ENCODE measurements at regions not wholly inside any gene's neighbourhood (a gene's known extent, or its start where the extent isn't known, plus 50 kb on each side); places are given as distances from the start of the nearest gene placed in this dataset.

DNA sequence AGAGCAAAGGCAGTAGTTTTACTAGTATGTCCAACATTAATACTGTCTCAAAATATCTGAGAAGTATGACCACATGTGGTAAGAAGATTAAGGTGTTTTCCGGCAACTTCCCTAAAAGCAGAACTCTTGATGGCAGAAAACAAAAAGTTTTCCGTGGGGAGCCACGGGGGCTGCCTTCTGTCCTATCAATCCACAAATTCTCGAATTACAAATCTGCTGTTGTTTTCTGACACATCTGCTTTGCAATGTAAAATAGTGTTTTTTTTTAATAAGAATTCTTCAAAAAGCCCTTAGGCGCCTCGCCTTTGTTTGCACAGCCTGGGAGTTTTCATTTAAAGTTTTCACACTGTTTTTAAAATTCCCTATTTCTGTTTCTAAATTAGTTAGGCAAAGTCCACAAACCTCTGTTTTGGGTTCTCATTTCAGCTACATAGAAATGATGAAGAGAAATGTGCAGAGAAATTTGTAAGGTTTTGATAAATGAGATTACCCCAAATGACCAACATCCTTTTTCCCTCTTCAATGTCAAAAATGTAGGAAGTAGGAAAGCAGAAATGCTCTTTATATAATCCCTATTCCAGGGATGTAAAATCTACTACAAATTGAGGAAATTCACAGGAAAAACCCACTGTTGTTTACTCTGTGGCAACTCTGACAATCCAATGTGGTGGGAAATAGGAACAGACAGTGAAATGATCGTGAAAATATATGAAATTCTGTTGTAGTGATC, 385.8 kb downstream of the ZEB2 start:
- TF ChIP-seq, protein P1, sequence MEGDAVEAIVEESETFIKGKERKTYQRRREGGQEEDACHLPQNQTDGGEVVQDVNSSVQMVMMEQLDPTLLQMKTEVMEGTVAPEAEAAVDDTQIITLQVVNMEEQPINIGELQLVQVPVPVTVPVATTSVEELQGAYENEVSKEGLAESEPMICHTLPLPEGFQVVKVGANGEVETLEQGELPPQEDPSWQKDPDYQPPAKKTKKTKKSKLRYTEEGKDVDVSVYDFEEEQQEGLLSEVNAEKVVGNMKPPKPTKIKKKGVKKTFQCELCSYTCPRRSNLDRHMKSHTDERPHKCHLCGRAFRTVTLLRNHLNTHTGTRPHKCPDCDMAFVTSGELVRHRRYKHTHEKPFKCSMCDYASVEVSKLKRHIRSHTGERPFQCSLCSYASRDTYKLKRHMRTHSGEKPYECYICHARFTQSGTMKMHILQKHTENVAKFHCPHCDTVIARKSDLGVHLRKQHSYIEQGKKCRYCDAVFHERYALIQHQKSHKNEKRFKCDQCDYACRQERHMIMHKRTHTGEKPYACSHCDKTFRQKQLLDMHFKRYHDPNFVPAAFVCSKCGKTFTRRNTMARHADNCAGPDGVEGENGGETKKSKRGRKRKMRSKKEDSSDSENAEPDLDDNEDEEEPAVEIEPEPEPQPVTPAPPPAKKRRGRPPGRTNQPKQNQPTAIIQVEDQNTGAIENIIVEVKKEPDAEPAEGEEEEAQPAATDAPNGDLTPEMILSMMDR (IDR thresholded peaks at IDR 0.05; ENCODE audit: low read depth, low read length, missing control alignments): no peak
- no peak overlapping the region for H3K27ac ChIP-seq
- no peaks in the 10 kb centered on the region for H3K27me3 ChIP-seq (replicated peaks)
- DNase-seq: no peak
- in situ Hi-C loops (cut with HindIII; ENCODE audit: low pct_ligation_motif_present, low sequenced_read_pairs): no loop called here
- H3K36me3 ChIP-seq (replicated peaks): no peaks in the 10 kb centered on the region
- no peak overlapping the region for H3K4me3 ChIP-seq (ENCODE audit: low read depth, low read length)

- peak overlapping the region; percentile 45 for H3K27ac ChIP-seq
- TF ChIP-seq, protein P1 (IDR thresholded peaks at IDR 0.05; ENCODE audit: low read depth, low read length, missing control alignments): no peak
- peak; percentile 88 for DNase-seq
- in situ Hi-C loops (cut with HindIII; ENCODE audit: low pct_ligation_motif_present, low sequenced_read_pairs): no loop called here
- no peak overlapping the region for H3K4me3 ChIP-seq (ENCODE audit: low read depth, low read length)
- no peaks in the 10 kb centered on the region for H3K27me3 ChIP-seq (replicated peaks)
- H3K36me3 ChIP-seq (replicated peaks): no peaks in the 10 kb centered on the region
These were observed 387.6 kb downstream of the ZEB2 start for GRCh38 chr2:144132357-144132756.

DNA sequence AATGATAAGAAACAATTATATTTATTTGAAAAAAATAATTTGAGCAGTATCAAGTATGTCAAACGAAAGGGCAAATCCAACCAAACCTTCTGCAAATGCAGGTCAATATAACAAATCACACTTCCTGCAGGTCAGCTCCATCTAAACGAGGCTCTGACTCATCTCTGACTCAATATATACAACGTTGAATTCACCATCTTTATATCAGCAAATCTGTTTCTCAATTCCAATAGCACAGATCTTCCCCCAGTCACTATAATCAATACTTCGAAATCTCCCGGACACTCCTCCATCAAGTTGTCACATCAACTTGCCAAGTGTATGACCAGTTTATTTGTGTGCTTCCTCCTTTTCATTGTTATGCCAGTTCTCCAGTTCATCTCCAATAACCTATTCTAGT, 388.9 kb downstream of the ZEB2 start:
- peak; percentile 28 for DNase-seq
- Histone ChIP-seq H3K27ac (peak overlapping the region; percentile 8), H3K36me3 (replicated peaks) (no peaks in the 10 kb centered on the region), H3K4me3 (ENCODE audit: low read depth, low read length) (no peak overlapping the region), H3K27me3 (replicated peaks) (no peaks in the 10 kb centered on the region)
- in situ Hi-C loops (cut with HindIII; ENCODE audit: low pct_ligation_motif_present, low sequenced_read_pairs): no loop called here
- TF ChIP-seq, protein P1 (IDR thresholded peaks at IDR 0.05; ENCODE audit: low read depth, low read length, missing control alignments): no peak

DNA sequence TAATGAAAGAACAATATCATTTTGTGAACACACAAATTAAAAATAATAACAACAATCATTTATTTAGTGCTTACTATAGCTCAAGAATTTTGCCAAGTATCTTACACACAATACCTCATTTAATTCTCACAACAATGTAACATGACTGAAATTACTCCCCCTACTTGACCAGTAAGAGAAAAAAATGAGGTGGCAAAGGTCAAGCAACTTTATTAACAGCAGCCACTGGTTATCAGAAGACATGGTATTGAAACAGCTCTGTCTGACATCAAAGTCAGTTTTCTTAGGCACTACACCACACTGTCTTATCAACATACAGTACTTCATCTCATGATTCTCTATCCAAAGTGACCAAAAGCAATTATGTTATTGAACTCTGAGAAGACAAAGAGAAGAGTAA, 389.4 kb downstream of the ZEB2 start:
- no peak for DNase-seq
- no peak overlapping the region for H3K4me3 ChIP-seq (ENCODE audit: low read depth, low read length)
- H3K36me3 ChIP-seq (replicated peaks): no peaks in the 10 kb centered on the region
- in situ Hi-C loops (cut with HindIII; ENCODE audit: low pct_ligation_motif_present, low sequenced_read_pairs): no loop called here
- no peak overlapping the region for H3K27ac ChIP-seq
- TF ChIP-seq, protein P1 (IDR thresholded peaks at IDR 0.05; ENCODE audit: low read depth, low read length, missing control alignments): no peak
- no peaks in the 10 kb centered on the region for H3K27me3 ChIP-seq (replicated peaks)

DNA sequence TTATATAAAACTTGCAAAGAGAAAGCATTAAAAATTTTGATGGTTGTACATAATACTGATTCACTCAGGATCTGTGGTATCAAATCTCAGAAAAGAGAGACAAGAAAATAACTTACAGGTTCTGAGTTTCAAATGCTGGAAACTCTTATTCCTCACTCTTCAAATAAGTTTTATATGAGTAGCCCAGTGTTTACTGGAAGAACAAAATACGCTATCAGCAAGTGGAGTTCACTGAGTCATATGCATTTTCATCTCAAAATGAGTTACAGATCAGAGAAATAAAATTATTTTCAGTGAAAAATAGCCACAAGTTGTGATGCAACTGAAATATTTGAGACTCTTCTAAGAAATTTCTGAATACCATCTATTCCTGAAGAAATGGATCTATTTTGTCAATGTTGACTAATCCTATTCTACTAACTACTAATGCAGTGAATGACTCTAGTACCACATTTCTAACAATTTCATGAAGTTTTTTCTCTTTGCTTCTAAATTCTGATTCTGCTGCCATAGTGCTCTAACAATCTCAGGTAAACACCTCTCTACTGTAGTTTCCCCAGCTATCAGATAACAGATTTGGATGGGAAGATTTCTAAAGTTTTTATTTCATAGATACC, 391.7 kb downstream of the ZEB2 start:
- H3K4me3 ChIP-seq (ENCODE audit: low read depth, low read length): no peak overlapping the region
- TF ChIP-seq, protein P1 (IDR thresholded peaks at IDR 0.05; ENCODE audit: low read depth, low read length, missing control alignments): no peak
- in situ Hi-C loops (cut with HindIII; ENCODE audit: low pct_ligation_motif_present, low sequenced_read_pairs): no loop called here
- H3K36me3 ChIP-seq (replicated peaks): no peaks in the 10 kb centered on the region
- no peak for DNase-seq
- H3K27ac ChIP-seq: no peak overlapping the region
- H3K27me3 ChIP-seq (replicated peaks): no peaks in the 10 kb centered on the region

Data from brain microvascular endothelial cell (primary cell).